Mesendoderm (in vitro differentiated cells): ENCODE measurements at regions not wholly inside any gene's neighbourhood (a gene's known extent, or its start where the extent isn't known, plus 50 kb on each side); places are given as distances from the start of the nearest gene placed in this dataset.

Experiments
- DNase-seq: peaks from one replicate; pipeline ENCODE4 v3.0.0; 2013
- H2AK5ac ChIP-seq: 2 replicates; pipeline ENCODE4 v1.6.1; 2013; ENCODE audit warnings: low read length, inconsistent platforms
- H2BK120ac ChIP-seq: 2 replicates; pipeline ENCODE4 v1.6.1; 2013; ENCODE audit warnings: low read depth, mild to moderate bottlenecking, low read length, moderate library complexity, mixed read lengths
- H2BK15ac ChIP-seq: replicated peaks from 2 replicates; pipeline ENCODE4 v1.6.1; 2013; ENCODE audit warnings: low read depth, mild to moderate bottlenecking, moderate library complexity
- H2BK5ac ChIP-seq: 2 replicates; pipeline ENCODE4 v1.6.1; 2013; ENCODE audit warnings: low read length, inconsistent platforms
- H3K18ac ChIP-seq: 2 replicates; pipeline ENCODE4 v1.6.1; 2013; ENCODE audit warnings: mild to moderate bottlenecking, low read length, mixed read lengths
- H3K23ac ChIP-seq: one replicate; pipeline ENCODE4 v1.6.1; 2013; ENCODE audit warnings: low read length
- H3K27ac ChIP-seq: 2 replicates; pipeline ENCODE4 v1.5.1; 2013; ENCODE audit warnings: low read depth, mild to moderate bottlenecking, inconsistent platforms, low read length, moderate library complexity
- H3K27me3 ChIP-seq: 2 replicates; pipeline ENCODE4 v1.6.1; 2013; ENCODE audit warnings: low read length, control low read depth, mild to moderate bottlenecking, inconsistent platforms; ENCODE audit not compliant: insufficient read depth, poor library complexity
- H3K36me3 ChIP-seq: 2 replicates; pipeline ENCODE4 v1.6.1; 2013; ENCODE audit warnings: low read length, inconsistent platforms; ENCODE audit not compliant: control insufficient read depth, insufficient read depth
- H3K4ac ChIP-seq: one replicate; pipeline ENCODE4 v1.6.1; 2013; ENCODE audit warnings: low read depth, mild to moderate bottlenecking, low read length, moderate library complexity
- H3K4me1 ChIP-seq: 2 replicates; pipeline ENCODE4 v1.6.1; 2013; ENCODE audit warnings: low read depth, low read length, inconsistent platforms; ENCODE audit not compliant: control insufficient read depth
- H3K4me2 ChIP-seq: 2 replicates; pipeline ENCODE4 v1.6.1; 2013; ENCODE audit warnings: low read length
- H3K4me3 ChIP-seq: 2 replicates; pipeline ENCODE4 v1.5.1; 2013; ENCODE audit warnings: mild to moderate bottlenecking, low read length
- H3K56ac ChIP-seq: one replicate; pipeline ENCODE4 v1.6.1; 2013; ENCODE audit warnings: low read length
- H3K79me1 ChIP-seq: 2 replicates; pipeline ENCODE4 v1.6.1; 2013; ENCODE audit warnings: low read length, inconsistent platforms
- H3K79me2 ChIP-seq: 2 replicates; pipeline ENCODE4 v1.6.1; 2013; ENCODE audit warnings: mild to moderate bottlenecking, low read length; ENCODE audit not compliant: control insufficient read depth, insufficient read depth
- H3K9ac ChIP-seq: 2 replicates; pipeline ENCODE4 v1.6.1; 2013; ENCODE audit warnings: low read length, inconsistent platforms
- H4K5ac ChIP-seq: one replicate; pipeline ENCODE4 v1.6.1; 2013; ENCODE audit warnings: low read length
- H4K8ac ChIP-seq: one replicate; pipeline ENCODE4 v1.6.1; 2013; ENCODE audit warnings: low read depth, mild to moderate bottlenecking, control low read depth, low read length, moderate library complexity
- WGBS: extraction: QIAGEN DNeasy Blood & Tissue Kit; methylation state at CpG from one replicate; pipeline ENCODE4 v1.1.7; 2013; ENCODE audit warnings: low lambda C conversion rate, missing lambda C conversion rate; ENCODE audit not compliant: insufficient coverage; ENCODE audit errors: extremely low coverage; 5-methylcytosine and 5-hydroxymethylcytosine counted together

GRCh38 chr11:44451706-44452105 is 113.8 kb upstream of the CD82 start:
- no peak overlapping the region for H3K23ac ChIP-seq
- H3K56ac ChIP-seq = no peak overlapping the region
- H2BK120ac ChIP-seq = no peak overlapping the region
- DNase-seq = no peak
- no peak overlapping the region for H3K4me2 ChIP-seq
- no peaks in the 10 kb centered on the region for H3K27me3 ChIP-seq
- WGBS = no CpG with 5 or more reads among the region's 3 CpGs
- H3K4me3 ChIP-seq = no peak overlapping the region
- no peak overlapping the region for H2AK5ac ChIP-seq
- no peaks in the 10 kb centered on the region for H3K36me3 ChIP-seq
- H2BK15ac ChIP-seq = no peak overlapping the region
- no peak overlapping the region for H3K4ac ChIP-seq
- H3K9ac ChIP-seq = no peak overlapping the region
- H4K5ac ChIP-seq = no peak overlapping the region
- no peak overlapping the region for H3K27ac ChIP-seq
- H4K8ac ChIP-seq = no peak overlapping the region
- no peak overlapping the region for H2BK5ac ChIP-seq
- H3K4me1 ChIP-seq = no peaks in the 10 kb centered on the region
- no peaks in the 10 kb centered on the region for H3K79me2 ChIP-seq
- no peaks in the 10 kb centered on the region for H3K79me1 ChIP-seq
- H3K18ac ChIP-seq = no peak overlapping the region

DNA sequence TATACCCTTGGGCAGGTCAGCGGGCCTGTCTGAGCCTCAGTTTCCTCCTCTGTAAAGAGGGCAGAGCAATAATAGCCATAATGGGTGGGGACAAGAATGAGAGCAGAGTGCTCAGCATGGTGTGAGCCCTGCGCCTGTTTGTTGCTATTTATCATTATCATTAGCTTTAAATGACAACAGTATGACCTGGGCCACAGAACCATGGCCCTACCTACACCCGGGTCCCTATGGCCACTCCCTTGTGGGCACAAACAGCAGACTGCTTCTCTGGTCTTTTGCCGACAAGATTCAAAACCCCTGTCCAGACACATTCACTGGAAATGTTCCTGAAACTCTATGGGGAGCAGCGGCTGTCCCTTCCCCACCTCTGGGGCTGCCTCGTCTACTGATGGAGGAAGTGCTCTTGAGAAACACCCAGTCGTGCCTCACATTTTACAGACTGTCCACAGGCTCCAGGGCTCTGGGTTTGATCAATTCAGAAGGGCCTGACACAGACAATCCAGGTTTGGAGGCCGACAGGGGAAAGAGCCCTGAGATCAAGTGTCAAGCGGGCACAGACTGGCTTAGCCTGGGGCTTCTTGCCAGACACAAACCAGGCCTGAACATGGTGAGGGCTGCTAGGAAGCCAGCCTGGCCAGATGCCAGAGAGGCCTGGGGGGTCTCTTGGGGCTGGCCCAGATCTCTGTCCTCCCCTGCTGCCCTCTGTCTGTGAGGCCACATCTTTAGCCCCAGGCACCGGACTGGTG is 112.5 kb upstream of the CD82 start:
- Histone ChIP-seq H3K79me2 (no peaks in the 10 kb centered on the region), H3K56ac (no peak overlapping the region), H2BK120ac (no peak overlapping the region), H3K4me3 (no peak overlapping the region), H3K36me3 (no peaks in the 10 kb centered on the region), H3K4me1 (no peaks in the 10 kb centered on the region), H3K18ac (no peak overlapping the region), H3K9ac (no peak overlapping the region), H3K4ac (no peak overlapping the region), H4K5ac (no peak overlapping the region), H3K23ac (no peak overlapping the region), H3K4me2 (no peak overlapping the region), H4K8ac (no peak overlapping the region), H2BK5ac (no peak overlapping the region), H3K27ac (no peak overlapping the region), H3K79me1 (no peaks in the 10 kb centered on the region), H2BK15ac (no peak overlapping the region), H3K27me3 (no peaks in the 10 kb centered on the region), H2AK5ac (no peak overlapping the region)
- WGBS = no CpG with 5 or more reads among the region's 10 CpGs
- DNase-seq = no peak

DNA sequence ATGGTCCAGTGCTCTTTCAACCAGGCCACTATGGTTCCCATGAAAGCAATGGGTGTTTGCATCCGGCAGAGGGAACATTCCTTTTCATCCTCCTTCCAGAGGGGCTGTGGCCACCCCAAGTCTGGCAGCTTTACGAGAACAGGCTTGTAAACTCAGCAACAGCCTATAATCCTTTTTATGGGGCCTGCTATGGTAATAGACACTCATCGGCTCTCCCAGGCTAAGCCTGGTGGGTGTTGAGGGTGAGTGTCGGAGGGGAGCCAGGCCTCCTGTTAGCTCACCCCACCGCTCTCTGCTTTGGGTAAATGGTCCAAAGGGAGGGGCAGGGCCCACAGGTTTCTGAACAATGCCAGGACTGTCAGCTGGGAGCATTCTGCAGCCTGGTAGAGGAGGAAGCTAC is 111.6 kb upstream of the CD82 start:
- no peaks in the 10 kb centered on the region for H3K79me2 ChIP-seq
- H3K79me1 ChIP-seq = no peaks in the 10 kb centered on the region
- H3K4ac ChIP-seq = no peak overlapping the region
- no peak overlapping the region for H3K4me3 ChIP-seq
- H4K8ac ChIP-seq = no peak overlapping the region
- no peak overlapping the region for H3K9ac ChIP-seq
- no peaks in the 10 kb centered on the region for H3K27me3 ChIP-seq
- no peak overlapping the region for H4K5ac ChIP-seq
- DNase-seq = no peak
- H3K4me1 ChIP-seq = no peaks in the 10 kb centered on the region
- H2BK15ac ChIP-seq = no peak overlapping the region
- H3K36me3 ChIP-seq = no peaks in the 10 kb centered on the region
- no peak overlapping the region for H3K23ac ChIP-seq
- no peak overlapping the region for H3K4me2 ChIP-seq
- H3K27ac ChIP-seq = no peak overlapping the region
- no peak overlapping the region for H3K18ac ChIP-seq
- WGBS = no CpG with 5 or more reads among the region's 5 CpGs
- no peak overlapping the region for H2BK120ac ChIP-seq
- no peak overlapping the region for H2AK5ac ChIP-seq
- H2BK5ac ChIP-seq = no peak overlapping the region
- H3K56ac ChIP-seq = no peak overlapping the region

GRCh38 chr11:44454666-44455065 is 110.8 kb upstream of the CD82 start:
- Histone ChIP-seq H3K79me2 (no peaks in the 10 kb centered on the region), H4K5ac (no peak overlapping the region), H3K4me2 (no peak overlapping the region), H3K23ac (no peak overlapping the region), H3K27ac (no peak overlapping the region), H4K8ac (no peak overlapping the region), H3K4ac (no peak overlapping the region), H2BK15ac (no peak overlapping the region), H3K36me3 (no peaks in the 10 kb centered on the region), H3K4me3 (no peak overlapping the region), H3K27me3 (no peaks in the 10 kb centered on the region), H3K79me1 (no peaks in the 10 kb centered on the region), H3K9ac (no peak overlapping the region), H2BK5ac (no peak overlapping the region), H3K56ac (no peak overlapping the region), H3K18ac (no peak overlapping the region), H2BK120ac (no peak overlapping the region), H3K4me1 (no peaks in the 10 kb centered on the region), H2AK5ac (no peak overlapping the region)
- whole genome bisulfite sequencing = no CpG with 5 or more reads among the region's 4 CpGs
- DNase-seq = no peak

GRCh38 chr11:44456544-44457300 is 108.7 kb upstream of the CD82 start:
- Histone ChIP-seq H3K27me3 (no peaks in the 10 kb centered on the region), H3K4me2 (no peak overlapping the region), H3K4me1 (no peaks in the 10 kb centered on the region), H3K23ac (no peak overlapping the region), H3K79me1 (no peaks in the 10 kb centered on the region), H3K4ac (no peak overlapping the region), H3K9ac (no peak overlapping the region), H3K27ac (no peak overlapping the region), H4K5ac (no peak overlapping the region), H2BK120ac (no peak overlapping the region), H3K79me2 (no peaks in the 10 kb centered on the region), H3K4me3 (no peak overlapping the region), H3K36me3 (no peaks in the 10 kb centered on the region), H3K18ac (no peak overlapping the region), H2AK5ac (no peak overlapping the region), H3K56ac (no peak overlapping the region), H2BK15ac (no peak overlapping the region), H4K8ac (no peak overlapping the region), H2BK5ac (no peak overlapping the region)
- no CpG with 5 or more reads among the region's 11 CpGs for WGBS
- peak; percentile 48 for DNase-seq
